Globus pallidus (tissue), 1 donor: ENCODE measurements at regions not wholly inside any gene's neighbourhood (a gene's known extent, or its start where the extent isn't known, plus 50 kb on each side); places are given as distances from the start of the nearest gene placed in this dataset.
A peak's percentile ranks its signal among the peaks of the same experiment; 100 is the strongest.
"Not testable (repeated sequence)": the region's sequence is repeated elsewhere in the genome, so short reads cannot be mapped to it uniquely, and the experiment has no call there.

Source experiments
- DNase-seq: peaks from one replicate; pipeline ENCODE4 v3.0.0-alpha.2; 2015; ENCODE audit warnings: low spot score

DNA sequence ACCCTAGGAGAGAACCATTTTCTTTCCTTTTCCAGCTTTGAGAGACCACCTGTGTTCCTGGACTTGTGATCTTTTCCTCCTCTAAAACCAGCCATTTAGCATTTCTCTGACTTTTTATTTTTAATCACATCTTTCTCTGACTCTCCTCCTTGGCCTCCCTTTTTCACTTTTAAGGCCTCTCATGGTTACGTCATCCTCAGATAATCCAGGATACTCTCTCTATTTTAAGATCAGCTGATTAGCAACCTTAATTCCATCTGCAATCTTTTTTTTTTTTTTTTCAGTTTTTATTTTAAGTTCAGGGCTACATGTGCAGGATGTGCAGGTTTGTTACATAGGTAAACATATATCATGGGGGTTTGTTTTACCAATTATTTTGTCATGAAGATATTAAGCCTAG is 54.0 kb downstream of the RFPL4B start:
- no peak for DNase-seq

DNA sequence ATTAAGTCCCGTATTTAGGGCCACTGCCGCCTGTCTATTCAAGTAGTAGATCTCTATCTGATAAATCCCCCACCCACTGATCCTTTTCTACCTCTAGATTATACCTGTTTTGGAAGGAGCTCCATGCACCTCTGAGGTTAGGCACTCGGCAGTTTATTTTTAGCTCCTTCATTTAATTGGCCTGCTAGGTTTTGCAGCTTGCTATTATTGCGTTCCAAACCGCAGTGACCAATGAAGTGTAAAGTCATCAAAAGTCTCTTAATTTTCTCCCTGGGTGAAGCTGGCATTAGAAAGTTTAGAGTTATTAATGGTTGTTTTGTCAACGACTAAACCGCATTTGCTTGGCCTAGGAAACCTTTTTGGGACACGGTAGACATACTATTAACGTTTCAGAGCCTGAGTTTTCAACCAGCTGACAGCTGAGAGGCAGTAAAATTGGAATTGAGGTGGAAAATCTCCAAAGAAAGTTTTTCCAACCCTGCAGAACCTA is 60.0 kb downstream of the RFPL4B start:
- no peak for DNase-seq

GRCh38 chr6:112408522-112408921 is 61.4 kb downstream of the RFPL4B start:
- no peak for DNase-seq

GRCh38 chr6:112409311-112409710 is 62.2 kb downstream of the RFPL4B start:
- DNase-seq: no peak

DNA sequence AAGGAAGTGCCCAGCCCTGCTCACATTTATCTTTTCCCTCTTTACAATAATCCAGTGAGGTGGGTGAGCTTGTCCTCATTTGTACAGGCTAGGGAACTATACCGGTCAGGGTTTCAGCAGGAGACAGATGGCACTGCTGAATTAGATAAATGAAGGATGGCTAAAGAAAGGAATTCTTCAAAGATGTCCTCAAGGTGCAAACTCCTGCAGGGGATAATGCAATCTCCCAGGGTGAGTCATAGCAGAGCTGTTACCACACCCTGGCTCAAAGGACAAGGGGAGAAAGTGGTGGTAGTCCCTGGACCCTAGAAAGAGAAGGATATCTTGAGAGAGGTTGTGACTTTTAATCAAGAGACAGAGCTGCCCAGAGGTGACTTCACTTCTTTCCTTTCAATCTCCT is 66.7 kb downstream of the RFPL4B start:
- no peak for DNase-seq

- DNase-seq: no peak
Observed at GRCh38 chr6:112415366-112415765, 68.2 kb downstream of the RFPL4B start.

- DNase-seq: no peak
Observed at GRCh38 chr6:112416866-112417265, 69.7 kb downstream of the RFPL4B start.

DNA sequence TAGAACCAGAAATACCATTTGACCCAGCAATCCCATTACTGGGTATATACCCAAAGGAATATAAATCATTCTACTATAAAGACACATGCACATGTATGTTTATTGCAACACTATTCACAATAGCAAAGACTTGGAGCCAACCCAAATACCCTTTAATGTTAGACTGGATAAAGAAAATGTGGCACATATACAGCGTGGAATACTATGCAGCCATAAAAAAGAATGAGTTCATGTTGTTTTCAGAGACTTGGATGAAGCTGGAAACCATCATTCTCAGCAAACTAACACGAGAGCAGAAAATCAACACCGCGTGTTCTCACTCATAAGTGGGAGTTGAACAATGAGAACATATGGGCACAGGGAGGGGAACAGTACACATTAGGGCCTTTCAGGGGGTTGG is 79.9 kb downstream of the RFPL4B start:
- DNase-seq: not testable (repeated sequence)

- no peak for DNase-seq
Observed at GRCh38 chr6:112427499-112427898, 80.4 kb downstream of the RFPL4B start.

GRCh38 chr6:112428477-112428876 is 81.3 kb downstream of the RFPL4B start:
- no peak for DNase-seq

DNA sequence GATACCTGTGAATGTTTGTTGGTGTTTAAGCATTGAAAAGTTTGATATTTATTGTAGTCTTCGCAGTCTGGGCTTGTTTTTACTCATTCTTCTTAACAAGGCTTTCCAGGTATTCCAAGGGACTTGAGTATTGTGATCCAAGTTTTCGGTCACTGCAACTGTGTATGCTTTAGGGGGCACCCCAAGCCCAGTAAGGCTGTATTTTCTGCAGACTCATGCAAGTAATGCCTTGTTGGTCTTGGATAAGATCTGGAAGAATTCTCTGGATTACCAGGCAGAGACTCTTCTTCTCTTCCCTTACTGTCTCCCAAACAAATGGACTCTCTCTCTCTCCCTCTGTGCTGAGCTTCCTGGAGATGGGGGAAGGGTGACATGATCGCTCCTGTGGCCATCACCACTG is 82.1 kb downstream of the RFPL4B start:
- no peak for DNase-seq

GRCh38 chr6:112431803-112432202 is 84.7 kb downstream of the RFPL4B start:
- DNase-seq: no peak

GRCh38 chr6:112432853-112433252 is 85.7 kb downstream of the RFPL4B start:
- DNase-seq: no peak

- DNase-seq: no peak
Observed at GRCh38 chr6:112433457-112433856, 86.3 kb downstream of the RFPL4B start.

- DNase-seq: no peak
Observed at GRCh38 chr6:112434896-112435435, 87.8 kb downstream of the RFPL4B start.

DNA sequence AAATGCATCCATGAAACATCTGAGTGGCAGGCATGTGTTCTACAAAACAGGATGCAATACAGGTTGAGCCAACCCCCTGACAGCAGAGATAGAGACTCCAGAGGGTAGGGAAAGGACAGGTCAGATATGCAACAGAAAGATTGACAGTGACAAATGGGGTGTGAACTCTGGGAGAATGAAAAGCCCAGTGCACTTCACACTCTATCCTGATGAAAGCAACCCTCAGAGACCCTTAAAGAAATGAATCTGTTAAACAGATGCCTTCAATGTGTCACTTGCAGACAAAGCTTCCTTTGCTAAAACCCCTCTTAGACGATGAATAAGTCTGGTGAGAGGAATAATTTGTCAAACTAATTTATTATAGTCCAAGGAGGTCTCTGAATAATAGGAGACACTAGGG is 89.9 kb downstream of the RFPL4B start:
- DNase-seq: no peak

GRCh38 chr6:112439010-112439409 is 91.9 kb downstream of the RFPL4B start:
- DNase-seq: no peak

GRCh38 chr6:112439432-112439831 is 92.3 kb downstream of the RFPL4B start:
- no peak for DNase-seq

DNA sequence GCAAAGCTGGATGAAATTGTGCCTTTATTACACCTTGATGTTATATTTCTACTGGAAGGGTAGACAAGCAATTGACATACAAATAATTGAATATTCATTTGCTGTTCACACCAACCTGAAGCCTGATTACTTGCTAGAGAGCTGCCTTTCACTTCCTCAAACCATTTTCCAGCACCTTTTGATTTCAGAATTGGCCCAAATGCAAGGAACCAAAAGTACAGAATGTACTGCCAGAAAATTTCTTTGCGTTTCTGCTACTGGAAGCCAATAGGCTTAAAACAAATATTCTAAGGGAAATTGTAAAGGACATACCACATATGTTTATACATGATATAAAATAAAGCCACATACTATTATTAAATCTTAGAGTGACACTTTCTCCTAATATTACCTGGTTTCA is 94.5 kb downstream of the RFPL4B start:
- no peak for DNase-seq

GRCh38 chr6:112443179-112444065 is 96.3 kb downstream of the RFPL4B start:
- DNase-seq: peak; percentile 33

GRCh38 chr6:112448786-112449185 is 101.7 kb downstream of the RFPL4B start:
- DNase-seq: not testable (repeated sequence)

DNA sequence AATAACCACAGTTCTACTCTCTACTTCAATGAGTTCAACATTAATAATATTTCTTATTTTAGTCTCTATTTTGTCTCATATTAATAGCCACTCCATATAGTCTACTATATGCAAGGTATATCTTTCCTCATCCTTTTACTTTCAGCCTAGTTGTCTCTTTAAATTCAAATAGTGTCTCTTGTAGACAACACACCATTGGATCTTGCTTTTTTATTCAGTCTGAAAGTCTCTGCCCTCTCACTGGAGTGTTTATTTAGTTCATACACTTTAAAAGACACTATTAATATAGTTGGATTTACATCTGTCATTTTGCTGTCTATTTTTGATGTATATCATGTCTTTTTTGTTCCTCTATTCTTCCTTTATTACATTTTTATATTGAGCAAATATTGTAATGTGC is 103.5 kb downstream of the RFPL4B start:
- DNase-seq: no peak

DNA sequence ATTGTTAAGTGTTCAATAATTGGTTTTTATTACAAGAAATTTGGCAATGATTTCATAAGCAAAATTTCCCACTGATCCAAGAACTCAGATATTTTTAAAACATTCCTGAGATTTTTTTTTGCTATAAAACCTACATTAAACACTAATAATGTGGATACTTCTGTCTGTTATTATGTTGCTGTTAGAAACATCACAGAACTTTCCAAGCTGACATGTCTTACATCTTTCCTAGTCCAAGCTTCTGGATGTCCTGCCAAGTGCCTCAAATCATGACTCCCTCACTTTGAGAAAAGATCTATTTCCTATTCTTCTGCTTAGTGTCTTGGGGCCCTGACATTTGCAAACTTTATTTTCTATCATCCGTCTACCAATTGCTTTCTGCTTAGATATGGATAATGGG is 110.8 kb downstream of the RFPL4B start:
- DNase-seq: no peak
